Keratinocyte (primary cell): ENCODE measurements at regions not wholly inside any gene's neighbourhood (a gene's known extent, or its start where the extent isn't known, plus 50 kb on each side); places are given as distances from the start of the nearest gene placed in this dataset.

Experiments used
- DNase-seq: peaks from one replicate; pipeline ENCODE4 v3.0.0-alpha.2; 2011; ENCODE audit warnings: low read depth, missing footprints, low spot score
- FAIRE-seq: peaks from 2 replicates; lab custom pipeline; 2011; peaks lifted over from hg19 to GRCh38; lab: Jason Lieb, UNC
- H2AFZ ChIP-seq: 2 replicates; pipeline ENCODE4 v1.6.0; 2012; ENCODE audit warnings: low read length, control low read depth, inconsistent platforms; ENCODE audit not compliant: control insufficient read depth
- H3K27ac ChIP-seq: 2 replicates; pipeline ENCODE4 v1.5.1; 2011; ENCODE audit warnings: low read length; ENCODE audit not compliant: control insufficient read depth, insufficient read depth
- H3K27me3 ChIP-seq: 3 replicates; pipeline ENCODE4 v1.6.0; 2011; ENCODE audit warnings: low read length; ENCODE audit not compliant: control insufficient read depth, insufficient read depth; ENCODE audit errors: extremely low read depth
- H3K36me3 ChIP-seq, 2 experiments: 2 replicates in 1 of 2; 3 replicates in 1 of 2; pipeline ENCODE4 v1.5.1; 2011; ENCODE audit warnings: low read length in 2 of 2, mild to moderate bottlenecking in 1 of 2; ENCODE audit not compliant: control insufficient read depth in 2 of 2, insufficient read depth in 2 of 2; ENCODE audit errors: extremely low read depth in 1 of 2
- H3K4me1 ChIP-seq: 3 replicates; pipeline ENCODE4 v1.5.1; 2011; ENCODE audit warnings: low read length; ENCODE audit not compliant: control insufficient read depth, insufficient read depth; ENCODE audit errors: extremely low read depth
- H3K4me2 ChIP-seq: 3 replicates; pipeline ENCODE4 v1.6.0; 2011; ENCODE audit warnings: low read depth, low read length; ENCODE audit not compliant: control insufficient read depth, insufficient read depth; ENCODE audit errors: extremely low read depth
- H3K4me3 ChIP-seq, 3 experiments: fragments of 200-600 bp in 1 of 3; sonication (generic) in 1 of 3; 2 replicates in 2 of 3; 3 replicates in 1 of 3; pipeline ENCODE4 v1.5.1; 2011 to 2016; ENCODE audit warnings: low read length in 3 of 3, mild to moderate bottlenecking in 3 of 3, control low read depth in 2 of 3, inconsistent platforms in 1 of 3, low read depth in 1 of 3, mixed read lengths in 1 of 3, mixed run types in 1 of 3, moderate library complexity in 1 of 3; ENCODE audit not compliant: control insufficient read depth in 2 of 3, insufficient read depth in 2 of 3; ENCODE audit errors: extremely low read depth in 1 of 3
- H3K79me2 ChIP-seq: 2 replicates; pipeline ENCODE4 v1.6.0; 2012; ENCODE audit warnings: low read length; ENCODE audit not compliant: control insufficient read depth, insufficient read depth
- H3K9ac ChIP-seq: 3 replicates; pipeline ENCODE4 v1.6.0; 2011; ENCODE audit warnings: low read length; ENCODE audit not compliant: control insufficient read depth, insufficient read depth; ENCODE audit errors: extremely low read depth
- H3K9me1 ChIP-seq: 3 replicates; pipeline ENCODE4 v1.6.0; 2011; ENCODE audit warnings: low read length; ENCODE audit not compliant: control insufficient read depth, insufficient read depth; ENCODE audit errors: extremely low read depth
- H3K9me3 ChIP-seq: 2 replicates; pipeline ENCODE4 v1.5.1; 2012; ENCODE audit warnings: low read depth, low read length; ENCODE audit not compliant: control insufficient read depth
- H4K20me1 ChIP-seq: 3 replicates; pipeline ENCODE4 v1.6.0; 2011; ENCODE audit warnings: low read length; ENCODE audit not compliant: control insufficient read depth, insufficient read depth; ENCODE audit errors: extremely low read depth
- EZH2 ChIP-seq: IDR thresholded peaks from one replicate; pipeline ENCODE4 v1.6.1; 2012; ENCODE audit warnings: inconsistent platforms, mild to moderate bottlenecking, low read length, moderate library complexity
- dilution Hi-C: fragments of 300-500 bp; cut with MboI; formaldehyde crosslinking; loops from one replicate; pipeline ENCODE4 v1.7.0; 2020; ENCODE audit warnings: low sequenced_read_pairs; ENCODE audit not compliant: extremely low pct_ligation_motif_present
- TF ChIP-seq, protein P1 (sequence below), 3 experiments: IDR thresholded peaks in 1 of 3; conservative IDR thresholded peaks in 1 of 3; optimal IDR thresholded peaks in 1 of 3; 2 replicates in 2 of 3; 3 replicates in 1 of 3; pipeline versions ENCODE3 to v1.5.1; 2011; ENCODE audit warnings: low read length in 3 of 3, mild to moderate bottlenecking in 3 of 3, moderate library complexity in 2 of 3, control low read depth in 1 of 3, inconsistent platforms in 1 of 3; ENCODE audit not compliant: insufficient read depth in 2 of 3; ENCODE audit errors: extremely low read depth in 1 of 3

DNA sequence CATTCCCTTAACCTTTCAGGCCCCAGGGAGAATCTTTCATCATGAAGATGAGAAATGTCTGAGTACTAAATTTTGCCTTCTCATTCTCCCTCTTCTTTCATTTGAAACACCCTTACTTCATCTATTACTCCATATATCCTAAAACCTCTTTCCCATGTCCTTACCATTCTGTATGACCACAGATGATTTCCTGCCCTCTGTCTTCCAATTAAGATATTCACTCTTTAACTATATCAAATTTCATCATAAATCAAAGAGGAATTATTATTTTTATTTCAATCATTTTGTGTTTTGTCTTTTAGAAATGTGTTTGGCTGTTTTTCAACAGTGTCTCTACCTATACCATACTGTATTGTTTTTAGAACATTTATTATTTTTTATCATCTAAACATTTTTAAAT lies 964.9 kb upstream of the KLHL29 start:
- Histone ChIP-seq H4K20me1 (no peaks in the 10 kb centered on the region), H3K4me1 (no peaks in the 10 kb centered on the region), H3K4me3 (no peak overlapping the region), H3K9ac (no peak overlapping the region), H2AFZ (no peak overlapping the region), H3K27me3 (no peaks in the 10 kb centered on the region), H3K27ac (no peak overlapping the region), H3K9me1 (no peaks in the 10 kb centered on the region), H3K9me3 (no peaks in the 10 kb centered on the region), H3K36me3 (no peaks in the 10 kb centered on the region), H3K4me2 (no peak overlapping the region), H3K79me2 (no peaks in the 10 kb centered on the region)
- dilution Hi-C loops = no loop called here
- TF ChIP-seq, protein P1, sequence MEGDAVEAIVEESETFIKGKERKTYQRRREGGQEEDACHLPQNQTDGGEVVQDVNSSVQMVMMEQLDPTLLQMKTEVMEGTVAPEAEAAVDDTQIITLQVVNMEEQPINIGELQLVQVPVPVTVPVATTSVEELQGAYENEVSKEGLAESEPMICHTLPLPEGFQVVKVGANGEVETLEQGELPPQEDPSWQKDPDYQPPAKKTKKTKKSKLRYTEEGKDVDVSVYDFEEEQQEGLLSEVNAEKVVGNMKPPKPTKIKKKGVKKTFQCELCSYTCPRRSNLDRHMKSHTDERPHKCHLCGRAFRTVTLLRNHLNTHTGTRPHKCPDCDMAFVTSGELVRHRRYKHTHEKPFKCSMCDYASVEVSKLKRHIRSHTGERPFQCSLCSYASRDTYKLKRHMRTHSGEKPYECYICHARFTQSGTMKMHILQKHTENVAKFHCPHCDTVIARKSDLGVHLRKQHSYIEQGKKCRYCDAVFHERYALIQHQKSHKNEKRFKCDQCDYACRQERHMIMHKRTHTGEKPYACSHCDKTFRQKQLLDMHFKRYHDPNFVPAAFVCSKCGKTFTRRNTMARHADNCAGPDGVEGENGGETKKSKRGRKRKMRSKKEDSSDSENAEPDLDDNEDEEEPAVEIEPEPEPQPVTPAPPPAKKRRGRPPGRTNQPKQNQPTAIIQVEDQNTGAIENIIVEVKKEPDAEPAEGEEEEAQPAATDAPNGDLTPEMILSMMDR (optimal IDR thresholded peaks at IDR 0.05 in 1 of 3, IDR thresholded peaks at IDR 0.05 in 1 of 3, conservative IDR thresholded peaks at IDR 0.05 in 1 of 3; ENCODE audit: extremely low read depth in 1 of 3, insufficient read depth in 2 of 3, low read length in 3 of 3) = no peak
- TF ChIP-seq EZH2 = no peak
- DNase-seq (no peak), FAIRE-seq (no peak)

DNA sequence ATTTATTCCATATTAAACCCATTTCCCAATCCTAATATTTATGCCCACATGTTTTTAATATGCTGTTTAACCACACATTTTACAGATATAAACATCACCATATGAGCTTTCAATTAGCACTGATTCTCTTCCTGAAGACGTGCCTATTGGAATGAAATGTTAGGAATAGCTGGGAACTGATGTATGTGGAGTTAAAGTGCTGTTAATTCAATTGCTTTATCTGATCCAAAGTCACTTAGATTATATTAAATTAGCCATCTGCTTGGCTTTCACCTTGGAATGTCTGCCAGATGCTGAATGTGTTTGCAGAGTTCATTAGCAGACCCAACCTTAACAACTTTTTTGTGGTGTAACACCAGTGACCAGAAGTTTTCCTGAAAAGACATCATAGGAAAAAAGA lies 942.9 kb upstream of the KLHL29 start:
- Histone ChIP-seq H3K27me3 (no peaks in the 10 kb centered on the region), H3K4me3 (no peak overlapping the region), H3K9me1 (no peaks in the 10 kb centered on the region), H3K4me2 (no peak overlapping the region), H3K4me1 (no peaks in the 10 kb centered on the region), H3K79me2 (no peaks in the 10 kb centered on the region), H2AFZ (no peak overlapping the region), H3K36me3 (no peaks in the 10 kb centered on the region), H3K9me3 (no peaks in the 10 kb centered on the region), H3K9ac (no peak overlapping the region), H4K20me1 (no peaks in the 10 kb centered on the region), H3K27ac (no peak overlapping the region)
- dilution Hi-C loops = no loop called here
- DNase-seq (no peak), FAIRE-seq (no peak)
- no peak for TF ChIP-seq EZH2
- TF ChIP-seq, protein P1 (optimal IDR thresholded peaks at IDR 0.05 in 1 of 3, IDR thresholded peaks at IDR 0.05 in 1 of 3, conservative IDR thresholded peaks at IDR 0.05 in 1 of 3; ENCODE audit: extremely low read depth in 1 of 3, insufficient read depth in 2 of 3, low read length in 3 of 3) = no peak
